GM18519 (cell line): ENCODE measurements at regions not wholly inside any gene's neighbourhood (a gene's known extent, or its start where the extent isn't known, plus 50 kb on each side); places are given as distances from the start of the nearest gene placed in this dataset.
"Not testable (repeated sequence)": the region's sequence is repeated elsewhere in the genome, so short reads cannot be mapped to it uniquely, and the experiment has no call there.

Experiments used
- ATAC-seq: cut with Tn5 transposase; IDR thresholded peaks from one replicate; pipeline ENCODE4 v1.9.1; 2021; ENCODE audit warnings: mild to moderate bottlenecking, moderate library complexity; ENCODE audit not compliant: unreplicated experiment, low FRiP score

DNA sequence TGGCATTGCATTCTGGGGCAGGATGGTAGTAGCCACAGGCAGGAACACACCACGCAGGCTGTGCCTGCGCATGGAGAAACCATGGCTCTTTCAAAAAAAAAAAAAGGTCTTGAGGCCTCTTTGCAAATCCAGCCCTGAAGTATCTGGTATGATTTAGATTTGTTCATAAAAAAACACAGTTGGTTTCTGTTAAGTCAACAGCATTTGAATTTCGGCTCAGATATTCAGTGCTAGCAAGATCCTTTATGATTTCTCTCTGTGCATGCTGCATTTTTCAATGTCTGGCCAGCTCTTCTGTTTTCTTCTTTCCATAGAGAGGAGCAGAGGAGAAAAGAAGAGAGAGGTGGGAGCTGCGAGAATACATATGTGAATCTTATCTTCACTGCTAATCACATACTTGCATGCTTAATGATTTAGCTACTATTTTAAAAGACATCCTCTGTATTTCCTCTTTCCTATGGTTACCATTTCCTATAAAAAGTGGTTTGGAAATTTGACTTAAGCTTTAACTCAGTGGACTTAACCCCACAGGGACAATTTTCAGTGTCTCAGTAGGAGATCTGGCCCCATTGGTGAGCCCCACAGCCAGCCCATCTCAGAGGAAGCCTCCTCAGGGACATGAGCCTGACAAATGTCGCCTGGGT lies 214.3 kb upstream of the APCDD1 start:
- ATAC-seq, result no peak

- no peak for ATAC-seq
These were observed 213.5 kb upstream of the APCDD1 start for GRCh38 chr18:10240973-10241372.

DNA sequence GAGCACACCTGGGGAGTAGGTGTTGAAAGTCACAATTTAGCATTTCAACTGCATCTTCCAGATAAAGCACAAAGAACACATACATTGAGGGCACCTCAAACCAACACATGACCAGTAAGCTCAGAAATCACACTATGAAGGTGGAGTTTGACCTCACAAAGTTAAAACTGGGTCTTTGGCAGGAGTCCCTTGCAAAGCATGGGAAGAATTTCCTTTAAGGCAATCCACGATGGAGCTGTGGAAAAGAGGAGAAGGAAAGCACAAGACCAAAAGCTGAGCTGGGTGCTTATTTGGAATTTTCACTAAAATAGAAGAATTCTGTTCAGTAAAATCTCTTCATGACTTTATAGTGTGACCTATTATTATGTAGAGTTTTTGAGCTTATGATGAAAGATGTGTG lies 212.9 kb upstream of the APCDD1 start:
- ATAC-seq, result no peak

GRCh38 chr18:10242936-10243680 lies 211.3 kb upstream of the APCDD1 start:
- no peak for ATAC-seq

DNA sequence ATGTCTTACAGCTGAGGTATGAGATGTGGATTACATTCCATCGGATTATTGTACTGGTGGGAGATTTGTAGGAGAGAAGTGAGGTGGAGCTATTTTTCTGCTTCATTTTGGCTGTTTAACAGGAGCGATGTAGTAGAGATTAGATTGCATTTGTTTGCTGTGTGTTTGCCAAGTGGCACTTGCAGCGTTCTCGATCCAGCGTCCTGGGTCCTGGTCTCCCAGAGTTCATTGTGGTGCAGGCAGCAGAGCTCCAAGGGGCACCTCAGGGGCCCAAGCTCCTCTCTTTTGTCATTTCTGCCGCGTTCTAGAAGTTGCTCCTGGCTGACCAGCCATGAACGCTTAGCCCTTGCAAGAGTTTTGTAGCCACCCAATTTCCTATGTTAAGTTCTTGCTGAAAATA lies 210.1 kb upstream of the APCDD1 start:
- ATAC-seq, result no peak

GRCh38 chr18:10245031-10245845 lies 209.2 kb upstream of the APCDD1 start:
- no peak for ATAC-seq

DNA sequence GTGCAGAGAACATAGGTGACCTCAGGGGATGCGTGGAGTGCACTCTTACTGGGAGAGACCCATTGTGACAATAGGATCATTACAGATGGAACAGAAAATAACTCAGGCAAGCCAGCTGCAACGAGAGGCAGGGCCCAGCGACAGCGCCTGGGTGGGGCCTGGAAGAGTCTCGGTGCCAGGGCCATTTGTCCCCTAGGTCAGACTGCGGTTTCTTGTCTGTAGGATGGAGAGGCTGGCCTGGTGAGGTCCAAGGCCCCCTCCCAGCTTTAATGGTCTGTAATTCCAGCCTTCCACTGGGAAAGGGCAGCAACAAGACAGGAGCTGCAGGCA lies 208.6 kb upstream of the APCDD1 start:
- ATAC-seq, result no peak

DNA sequence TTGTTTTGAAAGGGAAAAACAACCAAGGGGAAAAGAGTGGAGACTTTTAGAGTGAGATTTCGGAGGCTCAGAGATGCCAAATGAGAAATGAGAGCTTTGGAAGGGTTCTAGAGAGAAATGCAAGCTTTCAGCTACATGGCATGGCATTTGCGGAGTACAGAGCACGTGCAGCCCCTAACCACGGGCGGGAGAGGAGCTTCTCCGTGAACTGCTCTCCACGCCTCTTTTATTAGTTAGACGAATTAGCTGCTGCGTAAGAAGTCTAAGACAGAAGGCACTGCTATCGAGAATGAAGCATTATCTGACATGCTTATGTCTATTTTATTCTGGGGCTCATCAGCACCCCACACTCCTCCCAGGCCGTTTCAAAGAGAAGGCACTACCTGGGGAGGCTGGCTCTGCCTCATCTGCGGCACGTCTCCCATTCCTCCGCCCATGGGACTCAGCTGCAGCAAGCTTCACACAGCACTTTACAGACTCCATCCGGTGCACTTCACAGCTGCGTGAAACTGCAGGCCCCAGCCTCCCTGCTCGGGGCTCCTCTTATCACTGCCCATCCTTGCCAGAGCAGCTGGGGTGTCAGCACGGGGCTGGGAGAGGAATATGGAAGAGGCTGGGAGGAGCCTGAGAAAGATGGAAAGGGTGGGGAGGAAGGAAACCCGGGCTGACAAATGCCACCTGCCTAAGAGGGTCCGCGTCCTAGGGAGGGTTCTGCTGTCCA lies 207.3 kb upstream of the APCDD1 start:
- ATAC-seq, result no peak

DNA sequence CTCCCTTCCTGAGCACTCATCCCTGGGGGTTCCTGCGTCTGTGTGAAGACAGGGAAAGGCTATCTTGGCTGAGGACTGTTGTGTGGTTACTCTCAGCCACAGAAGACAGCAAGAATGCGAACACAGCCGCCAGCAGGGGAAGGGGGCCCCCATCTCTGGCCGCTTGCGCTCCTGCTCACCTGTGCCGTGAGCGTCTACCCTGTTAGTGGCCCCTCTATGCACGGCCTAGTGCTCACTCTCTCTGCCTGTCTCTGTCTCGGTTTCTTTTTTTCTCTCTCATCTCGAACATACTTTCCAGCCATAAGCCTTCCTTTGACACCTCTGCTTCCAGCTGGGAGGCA lies 206.7 kb upstream of the APCDD1 start:
- no peak for ATAC-seq

- ATAC-seq, result no peak
These were observed 205.7 kb upstream of the APCDD1 start for GRCh38 chr18:10248738-10249137.

- ATAC-seq, result no peak
These were observed 205.2 kb upstream of the APCDD1 start for GRCh38 chr18:10249270-10249669.

- no peak for ATAC-seq
These were observed 204.6 kb upstream of the APCDD1 start for GRCh38 chr18:10249801-10250200.

DNA sequence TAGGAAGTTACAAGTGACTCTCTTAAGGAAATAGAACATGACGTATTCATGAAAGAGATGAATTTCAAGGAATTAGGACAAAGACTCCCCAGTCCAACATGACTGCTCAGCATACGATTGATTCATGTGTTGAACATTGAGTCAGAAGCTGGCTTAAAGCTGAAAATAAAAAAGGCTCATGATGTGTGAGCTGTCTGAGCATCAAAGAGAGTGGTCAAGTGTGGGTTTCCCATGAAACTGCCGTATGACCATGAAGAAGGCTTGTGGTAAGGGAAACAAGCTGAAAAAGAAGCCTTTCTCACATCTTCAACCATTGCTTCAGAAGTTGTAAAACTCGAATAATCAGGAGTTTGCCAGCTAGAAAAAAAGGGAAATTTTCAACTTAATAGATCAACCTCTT lies 201.9 kb upstream of the APCDD1 start:
- no peak for ATAC-seq

DNA sequence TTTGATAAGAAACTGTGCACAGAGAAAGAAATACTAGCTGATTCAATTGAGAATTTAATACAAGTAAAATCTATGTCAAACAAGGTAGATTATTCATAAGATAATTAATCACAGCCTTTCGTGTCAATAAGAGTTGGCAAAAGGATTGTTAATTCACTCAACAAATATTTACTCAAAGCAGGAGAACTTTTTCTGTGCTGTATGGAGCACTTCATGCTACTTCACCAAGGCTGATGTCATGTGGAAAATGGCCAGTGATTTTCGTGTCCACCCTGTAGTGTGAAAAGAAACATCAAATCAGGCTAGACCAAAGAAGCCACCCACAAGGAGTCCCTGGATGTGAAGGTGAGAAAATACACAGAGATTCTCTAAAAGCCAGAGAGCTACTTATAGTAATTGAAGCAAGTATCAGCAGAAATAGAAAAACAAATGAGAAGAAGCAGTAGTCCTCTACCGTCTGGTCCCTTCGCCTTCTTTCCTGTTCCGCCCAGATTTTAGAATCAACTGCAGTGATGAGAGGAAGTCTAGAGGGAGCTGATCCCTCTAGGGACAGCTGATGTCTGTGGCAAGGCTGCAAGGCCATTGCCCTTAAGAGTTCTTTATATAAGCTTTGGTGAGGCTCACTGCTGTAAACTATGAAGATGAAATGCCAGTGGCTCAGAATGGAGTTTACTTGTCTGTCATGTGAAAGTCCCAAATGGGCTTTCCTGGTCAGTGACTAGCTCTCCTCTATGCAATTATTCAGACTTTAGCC lies 201.3 kb upstream of the APCDD1 start:
- no peak for ATAC-seq

- ATAC-seq, result not testable (repeated sequence)
These were observed 198.2 kb upstream of the APCDD1 start for GRCh38 chr18:10256276-10256675.

- ATAC-seq, result no peak
These were observed 195.5 kb upstream of the APCDD1 start for GRCh38 chr18:10258836-10259474.

DNA sequence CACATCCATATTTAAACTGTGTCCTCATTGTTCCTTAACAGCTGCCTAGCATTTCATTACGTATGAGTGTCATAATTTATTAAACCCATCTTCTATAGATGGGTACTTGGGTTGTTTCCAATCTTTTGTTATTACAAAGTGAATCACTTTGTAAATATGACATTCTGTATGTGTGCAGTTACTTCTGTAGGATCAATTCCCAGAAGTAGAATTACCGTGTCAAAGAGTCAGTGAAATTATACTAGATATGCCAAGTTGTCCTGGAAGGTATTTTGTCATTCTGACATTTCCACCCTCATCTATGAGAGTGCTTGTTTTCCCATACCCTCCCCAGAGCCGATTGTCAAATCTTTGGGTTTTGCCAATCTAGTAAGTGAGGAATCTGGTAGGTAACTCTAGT lies 194.5 kb upstream of the APCDD1 start:
- ATAC-seq, result no peak

DNA sequence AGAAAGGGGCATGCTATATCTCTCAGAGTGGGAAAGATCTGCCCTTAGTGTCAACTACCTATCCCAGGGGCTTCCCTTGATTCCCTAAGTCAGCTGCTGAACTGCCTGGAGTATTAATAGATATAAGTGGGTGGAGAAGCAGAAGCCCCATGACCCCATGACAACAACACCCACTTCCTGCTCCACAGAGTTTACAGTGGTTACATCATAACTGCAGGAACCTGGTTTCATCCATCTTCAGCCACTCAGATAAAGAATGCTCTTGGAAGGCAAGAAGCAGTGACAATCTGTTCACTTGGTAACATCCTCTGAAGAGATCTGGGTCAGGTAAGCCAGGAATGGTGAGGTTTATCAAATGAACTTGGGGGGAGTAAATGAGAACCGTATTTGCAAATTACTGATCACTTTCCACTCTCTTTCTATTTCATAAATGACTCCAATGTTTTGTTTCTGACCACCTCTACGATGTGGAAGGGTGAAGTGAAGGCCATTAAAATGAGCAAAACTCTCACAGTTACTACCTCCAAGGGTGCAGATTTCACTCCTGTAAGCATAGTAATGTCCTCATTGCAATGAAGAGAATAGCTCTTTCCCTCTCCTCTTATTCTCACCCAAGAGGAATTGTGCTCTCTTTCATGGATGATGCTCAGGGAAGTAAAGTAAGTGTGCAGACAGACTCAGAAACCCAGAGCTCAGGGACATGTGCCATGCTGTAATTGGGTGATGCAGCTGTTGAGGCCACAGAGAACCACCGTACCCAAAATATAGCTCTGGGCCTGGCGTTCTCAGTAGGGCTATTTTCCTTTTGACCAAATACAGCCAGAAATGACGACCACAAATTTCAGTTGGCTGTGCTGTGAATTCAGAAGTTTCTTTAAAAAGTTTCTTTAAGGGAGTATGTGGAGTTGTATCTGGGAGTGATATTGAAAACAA lies 192.8 kb upstream of the APCDD1 start:
- ATAC-seq, result no peak

GRCh38 chr18:10262566-10262965 lies 191.9 kb upstream of the APCDD1 start:
- ATAC-seq, result no peak
